Lung microvascular endothelial cell (primary cell): ENCODE measurements at regions not wholly inside any gene's neighbourhood (a gene's known extent, or its start where the extent isn't known, plus 50 kb on each side); places are given as distances from the start of the nearest gene placed in this dataset.

ENCODE experiments used
- DNase-seq, 2 donors: peaks; one replicate each; pipeline versions ENCODE4 v3.0.0 to v3.0.0-alpha.2; 2010; ENCODE audit warnings: low read depth in 2 of 2

DNA sequence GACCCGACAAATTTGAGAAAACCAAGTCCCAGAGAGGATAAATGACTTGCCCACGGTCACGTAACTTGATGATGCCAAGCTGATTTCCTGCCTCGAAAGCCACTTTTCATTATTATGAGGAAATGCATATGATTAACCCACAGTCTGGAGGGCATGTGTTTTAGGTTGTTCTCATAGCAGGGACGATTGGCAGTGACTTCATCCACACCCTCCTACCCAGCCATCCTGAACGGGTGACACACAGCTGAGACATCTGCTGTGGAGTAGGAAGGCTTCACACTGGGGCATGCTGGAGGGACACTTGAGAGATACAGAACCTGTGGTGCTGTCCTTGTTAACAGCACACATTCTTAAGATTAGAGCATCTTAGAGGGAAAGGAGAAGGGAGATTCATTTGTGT lies 65.4 kb upstream of the WDFY2 start:
- peak in 1 of 2 donors; percentile 20 for DNase-seq

DNA sequence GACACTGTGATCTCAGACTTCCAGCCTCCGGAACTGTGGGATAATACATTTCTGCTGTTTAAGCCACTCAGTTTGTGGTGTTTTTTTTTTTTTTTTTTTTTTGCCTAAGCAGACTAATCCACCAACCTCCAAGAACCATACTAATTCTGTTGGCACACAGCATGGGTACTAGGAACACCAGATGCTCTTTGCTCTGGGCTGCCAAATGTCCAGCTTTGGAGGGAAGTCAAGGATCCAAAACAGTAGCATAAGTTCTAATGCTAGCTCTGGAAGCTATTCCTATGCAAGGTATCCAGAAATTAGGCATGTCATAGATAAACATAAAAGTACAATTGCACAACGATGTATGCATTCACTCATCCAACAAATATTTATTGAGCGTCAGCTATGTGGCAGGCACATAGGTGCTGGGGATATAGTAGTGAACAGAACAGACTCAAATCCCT lies 64.5 kb upstream of the WDFY2 start:
- no peak for DNase-seq

DNA sequence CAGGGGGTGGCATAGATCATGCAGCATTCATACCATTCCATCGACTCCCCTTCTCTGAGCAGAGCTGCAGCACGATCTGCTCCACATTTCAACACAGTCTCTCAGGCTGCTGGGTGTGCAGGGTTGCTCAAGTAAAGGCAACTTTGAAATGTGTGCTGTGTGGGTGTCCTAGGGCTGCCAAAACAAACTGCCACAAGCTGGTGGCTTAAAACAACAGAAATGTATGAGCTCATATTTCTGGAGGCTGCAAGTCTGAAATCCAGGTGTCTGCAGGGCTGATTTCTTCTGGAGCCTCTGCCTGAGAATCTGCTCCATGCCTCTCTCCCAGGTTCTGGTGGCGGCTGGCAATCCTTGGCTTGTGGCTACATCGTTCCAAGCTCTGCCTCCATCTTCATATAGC lies 63.7 kb upstream of the WDFY2 start:
- DNase-seq: no peak

- DNase-seq: peak; percentile 47 to 65
Measured at GRCh38 chr13:51523082-51523518, 61.2 kb upstream of the WDFY2 start.

DNA sequence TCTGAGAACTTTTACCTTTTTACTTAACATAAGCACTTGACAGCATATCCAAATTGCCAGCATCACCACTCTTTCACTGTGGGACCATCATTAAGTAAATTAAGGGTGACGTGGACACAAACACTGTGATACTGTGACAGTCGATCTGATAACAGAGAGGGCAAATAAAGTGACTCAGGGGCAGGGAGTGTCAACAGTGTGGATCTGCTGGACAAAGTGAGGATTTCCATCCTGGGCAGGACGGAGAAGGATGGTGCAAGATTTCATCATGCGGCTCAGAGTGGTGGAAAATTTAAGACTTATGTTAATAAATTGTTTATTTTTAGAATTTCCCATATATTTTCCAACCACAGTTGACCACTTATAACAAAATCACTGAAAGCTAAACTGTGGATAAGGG lies 60.0 kb upstream of the WDFY2 start:
- no peak for DNase-seq

DNA sequence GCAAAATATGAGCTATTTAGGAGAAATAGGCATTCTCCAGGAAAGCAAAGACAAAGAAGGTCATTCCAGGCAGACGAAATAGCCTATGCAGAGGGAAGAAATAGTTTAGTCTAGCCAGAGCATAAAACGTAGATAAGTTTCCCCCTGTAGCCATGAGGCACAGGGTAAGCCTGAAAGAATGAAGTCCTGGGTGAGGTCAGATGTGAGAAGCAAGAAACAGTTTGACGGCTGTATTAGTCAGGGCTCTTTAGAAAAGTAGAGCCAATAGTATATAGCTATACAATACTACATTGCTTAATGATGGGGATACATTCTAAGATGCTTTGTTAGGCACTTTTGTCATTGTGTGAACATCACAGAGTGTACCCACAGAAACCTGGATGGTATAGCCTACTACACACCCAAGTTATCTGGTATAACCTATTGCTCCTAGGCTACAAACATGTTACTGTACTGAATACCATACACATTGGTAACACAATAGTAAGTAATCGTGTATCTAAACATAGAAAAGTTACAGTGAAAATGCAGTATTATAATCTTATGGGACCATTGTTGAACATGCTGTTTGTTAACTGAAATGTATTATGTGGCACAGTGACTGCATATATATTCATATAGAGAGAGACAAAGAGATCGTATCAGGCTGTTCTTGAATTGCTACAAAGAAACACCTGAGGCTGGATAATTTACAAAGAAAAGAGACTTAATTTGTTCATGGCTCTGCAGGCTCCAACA lies 59.3 kb upstream of the WDFY2 start:
- peak in 1 of 2 donors; percentile 10 for DNase-seq

- no peak for DNase-seq
Measured at GRCh38 chr13:51525567-51526167, 58.6 kb upstream of the WDFY2 start.

- no peak for DNase-seq
Measured at GRCh38 chr13:51526202-51526601, 58.1 kb upstream of the WDFY2 start.

DNA sequence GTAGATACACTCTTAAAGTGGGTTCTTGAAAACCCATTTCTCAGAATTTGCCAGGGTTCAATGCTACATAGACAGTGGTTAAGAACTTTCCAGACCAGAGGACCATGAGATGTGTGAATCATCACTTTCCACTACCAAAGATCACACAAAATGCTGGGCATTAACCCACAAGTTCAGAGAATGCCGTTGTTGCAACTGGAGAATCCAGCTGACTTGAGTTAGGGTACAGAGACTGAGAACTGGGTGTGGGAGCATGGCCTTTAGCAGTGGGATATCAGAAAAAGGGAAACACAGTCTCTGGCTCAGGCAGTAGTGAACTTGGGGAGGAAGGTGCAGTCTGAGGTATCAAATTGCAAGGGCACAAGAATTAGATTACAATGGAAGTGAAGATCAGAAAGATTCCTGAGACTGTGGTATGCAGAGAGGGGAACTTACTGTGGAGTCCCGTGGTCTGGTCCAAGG lies 51.5 kb upstream of the WDFY2 start:
- DNase-seq: no peak

DNA sequence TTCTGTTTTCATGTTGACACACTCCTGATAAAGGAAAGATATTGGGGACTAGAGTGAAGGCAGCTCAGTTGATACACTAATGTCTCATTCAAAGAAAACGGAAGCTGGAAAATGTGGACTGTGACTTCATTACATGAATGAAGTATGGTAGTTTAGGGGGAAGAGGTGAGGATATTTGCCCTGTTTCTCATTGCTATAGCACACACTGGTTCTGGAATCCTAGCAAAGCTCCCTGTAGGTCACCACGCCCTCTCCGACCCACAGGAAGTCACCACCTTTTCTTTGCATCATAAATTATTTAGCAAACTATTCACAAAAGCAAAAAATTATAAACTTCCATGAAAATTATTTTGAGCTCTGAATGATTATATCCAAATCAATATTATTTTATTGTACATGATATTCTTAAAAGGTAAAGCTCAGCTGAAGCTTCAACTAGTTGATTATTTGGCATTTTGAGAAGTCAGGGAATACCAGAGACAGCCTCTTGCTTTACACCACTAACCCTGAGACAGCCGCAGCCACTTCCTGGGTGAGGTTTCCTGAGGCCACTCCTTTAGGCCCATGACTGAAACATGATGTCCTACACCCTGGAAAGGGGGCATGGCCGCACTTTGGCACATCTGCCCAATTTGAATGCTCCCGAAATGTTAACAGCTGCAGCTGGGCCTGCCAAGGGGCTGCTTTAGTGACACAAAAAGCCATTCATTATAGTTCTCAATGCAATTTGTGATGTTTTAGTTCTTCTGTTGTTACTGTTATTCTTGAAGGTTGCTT lies 50.0 kb upstream of the WDFY2 start:
- peak in 1 of 2 donors; percentile 20 for DNase-seq
